ENCODE measurements at regions not wholly inside any gene's neighbourhood (a gene's known extent, or its start where the extent isn't known, plus 50 kb on each side); places are given as distances from the start of the nearest gene placed in this dataset.

DNA sequence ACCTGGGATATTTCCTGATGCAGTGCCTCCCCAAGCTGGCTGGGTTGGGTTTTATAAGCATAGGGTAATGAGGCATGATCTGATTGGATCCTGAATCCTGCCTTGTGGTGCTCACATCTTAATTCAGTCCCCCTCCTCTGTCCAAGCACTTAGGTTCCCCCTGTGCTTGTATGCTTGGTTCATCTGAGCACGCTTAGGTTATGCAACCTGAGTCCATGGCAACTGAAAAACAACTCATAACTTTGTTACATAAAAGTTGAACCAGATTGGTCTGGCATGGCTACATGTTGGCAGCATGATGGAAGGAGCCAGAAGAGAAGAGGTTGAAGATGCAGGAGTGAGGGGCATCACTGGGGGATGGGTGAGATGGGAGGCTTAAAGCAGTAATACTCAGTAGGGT, 57.3 kb upstream of the OSBPL3 start:
- no peak for DNase-seq (ENCODE audit: low spot score)
- in situ Hi-C loops (cut with MboI; ENCODE audit: low pct_unique_long_range_greater_than_20kb, low sequenced_read_pairs, unreplicated experiment) = no loop called here
- TF ChIP-seq CTCF (IDR thresholded peaks at IDR 0.05; ENCODE audit: extremely low read depth, insufficient read depth, missing control alignments) = no peak

- in situ Hi-C loops (cut with MboI; ENCODE audit: low pct_unique_long_range_greater_than_20kb, low sequenced_read_pairs, unreplicated experiment) = no loop called here
- TF ChIP-seq CTCF (IDR thresholded peaks at IDR 0.05; ENCODE audit: extremely low read depth, insufficient read depth, missing control alignments) = no peak
- no peak for DNase-seq (ENCODE audit: low spot score)
Measured at GRCh38 chr7:25035274-25035673, 55.3 kb upstream of the OSBPL3 start.

- in situ Hi-C loops (cut with MboI; ENCODE audit: low pct_unique_long_range_greater_than_20kb, low sequenced_read_pairs, unreplicated experiment) = no loop called here
- no peak for TF ChIP-seq CTCF (IDR thresholded peaks at IDR 0.05; ENCODE audit: extremely low read depth, insufficient read depth, missing control alignments)
- no peak for DNase-seq (ENCODE audit: low spot score)
Measured at GRCh38 chr7:25034136-25034535, 54.2 kb upstream of the OSBPL3 start.

DNA sequence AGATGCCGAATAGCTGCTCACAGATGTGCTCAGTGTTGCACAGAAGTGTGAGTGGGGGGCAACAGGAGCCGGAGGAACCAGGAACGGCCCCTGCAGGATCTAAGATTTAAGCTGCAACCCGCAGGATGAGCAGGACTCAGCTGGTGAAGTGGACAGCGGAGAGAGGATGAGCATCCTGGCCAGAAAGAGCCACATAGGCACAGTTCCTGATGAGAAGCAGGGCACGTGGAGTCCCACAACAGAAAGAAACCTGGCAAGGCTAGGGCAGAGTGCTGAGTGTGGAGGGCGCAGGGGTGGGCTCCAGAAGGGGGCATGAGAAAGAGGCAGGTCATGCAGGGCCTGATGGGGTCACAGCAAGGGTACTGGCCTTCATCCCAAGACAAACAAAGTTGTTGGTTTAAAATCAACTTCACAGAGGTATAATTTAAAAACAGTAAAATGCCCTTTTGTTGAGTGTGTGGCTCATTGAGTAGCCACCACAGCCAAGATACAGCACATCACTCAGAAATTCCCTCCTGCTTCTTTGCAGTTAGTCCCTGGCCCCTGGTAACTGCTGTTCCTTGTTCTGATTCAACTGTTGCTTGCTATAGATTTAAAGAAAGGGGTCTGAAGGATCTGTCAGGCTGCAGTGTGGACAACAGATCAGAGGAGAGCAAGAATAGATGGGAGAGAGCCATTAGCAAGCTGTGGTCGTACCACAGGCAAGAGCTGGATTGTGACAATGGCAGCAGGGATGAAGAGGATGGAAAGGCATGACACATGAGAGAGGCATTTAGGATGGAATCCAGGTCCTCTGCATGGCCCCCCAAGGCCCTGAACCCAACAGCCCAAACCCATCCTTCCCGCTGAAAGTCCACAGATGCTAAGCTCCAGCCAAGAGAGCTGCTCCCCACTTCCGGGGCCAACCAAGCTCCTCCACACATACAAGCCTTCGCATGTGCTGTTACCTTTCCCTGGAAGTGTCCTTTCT, 53.1 kb upstream of the OSBPL3 start:
- in situ Hi-C loops (cut with MboI; ENCODE audit: low pct_unique_long_range_greater_than_20kb, low sequenced_read_pairs, unreplicated experiment) = no loop called here
- no peak for TF ChIP-seq CTCF (IDR thresholded peaks at IDR 0.05; ENCODE audit: extremely low read depth, insufficient read depth, missing control alignments)
- no peak for DNase-seq (ENCODE audit: low spot score)

DNA sequence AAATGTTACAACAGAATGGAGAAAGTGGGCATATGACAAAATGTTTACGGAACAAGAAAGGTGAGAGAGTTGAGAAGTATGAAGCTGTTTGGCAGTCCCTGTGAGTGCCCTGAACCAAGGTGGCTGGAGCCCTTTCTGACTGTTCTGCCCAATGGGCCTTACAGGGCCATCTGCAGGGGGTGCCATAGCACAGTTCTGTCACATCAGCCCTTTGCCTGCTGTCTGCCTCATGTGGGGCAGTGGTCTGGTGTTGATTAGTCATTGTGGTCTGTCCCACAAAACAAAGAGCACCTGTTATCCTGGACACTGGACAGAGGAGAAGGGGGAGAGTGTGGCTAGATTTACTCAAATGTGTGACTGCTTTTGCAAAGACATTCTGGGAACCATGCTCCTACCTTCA, 51.5 kb upstream of the OSBPL3 start:
- no peak for TF ChIP-seq CTCF (IDR thresholded peaks at IDR 0.05; ENCODE audit: extremely low read depth, insufficient read depth, missing control alignments)
- DNase-seq (ENCODE audit: low spot score) = no peak
- in situ Hi-C loops (cut with MboI; ENCODE audit: low pct_unique_long_range_greater_than_20kb, low sequenced_read_pairs, unreplicated experiment) = no loop called here

DNA sequence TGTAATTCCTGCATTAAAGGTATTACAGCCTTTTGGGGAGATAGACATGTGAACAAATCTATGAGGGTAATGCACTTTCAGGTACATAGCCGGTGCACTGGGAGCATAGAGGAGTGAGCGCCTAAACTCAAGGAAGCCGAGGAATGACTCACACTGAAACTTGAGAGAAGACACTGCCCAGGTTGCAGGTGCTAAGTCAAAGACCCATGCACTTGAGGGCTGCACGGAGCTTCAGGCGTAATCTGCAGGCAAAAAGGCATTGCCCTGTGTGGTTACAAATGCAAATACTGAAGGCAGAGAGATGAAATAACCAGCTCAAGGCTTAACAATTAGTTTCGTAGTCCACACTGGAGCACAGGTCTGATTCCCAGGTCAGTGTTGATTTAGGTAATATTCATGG, 51.0 kb upstream of the OSBPL3 start:
- peak; percentile 23 for DNase-seq (ENCODE audit: low spot score)
- in situ Hi-C loops (cut with MboI; ENCODE audit: low pct_unique_long_range_greater_than_20kb, low sequenced_read_pairs, unreplicated experiment) = no loop called here
- no peak for TF ChIP-seq CTCF (IDR thresholded peaks at IDR 0.05; ENCODE audit: extremely low read depth, insufficient read depth, missing control alignments)

Data from GM13977 (cell line).